ENCODE measurements at regions not wholly inside any gene's neighbourhood (a gene's known extent, or its start where the extent isn't known, plus 50 kb on each side); places are given as distances from the start of the nearest gene placed in this dataset.

DNA sequence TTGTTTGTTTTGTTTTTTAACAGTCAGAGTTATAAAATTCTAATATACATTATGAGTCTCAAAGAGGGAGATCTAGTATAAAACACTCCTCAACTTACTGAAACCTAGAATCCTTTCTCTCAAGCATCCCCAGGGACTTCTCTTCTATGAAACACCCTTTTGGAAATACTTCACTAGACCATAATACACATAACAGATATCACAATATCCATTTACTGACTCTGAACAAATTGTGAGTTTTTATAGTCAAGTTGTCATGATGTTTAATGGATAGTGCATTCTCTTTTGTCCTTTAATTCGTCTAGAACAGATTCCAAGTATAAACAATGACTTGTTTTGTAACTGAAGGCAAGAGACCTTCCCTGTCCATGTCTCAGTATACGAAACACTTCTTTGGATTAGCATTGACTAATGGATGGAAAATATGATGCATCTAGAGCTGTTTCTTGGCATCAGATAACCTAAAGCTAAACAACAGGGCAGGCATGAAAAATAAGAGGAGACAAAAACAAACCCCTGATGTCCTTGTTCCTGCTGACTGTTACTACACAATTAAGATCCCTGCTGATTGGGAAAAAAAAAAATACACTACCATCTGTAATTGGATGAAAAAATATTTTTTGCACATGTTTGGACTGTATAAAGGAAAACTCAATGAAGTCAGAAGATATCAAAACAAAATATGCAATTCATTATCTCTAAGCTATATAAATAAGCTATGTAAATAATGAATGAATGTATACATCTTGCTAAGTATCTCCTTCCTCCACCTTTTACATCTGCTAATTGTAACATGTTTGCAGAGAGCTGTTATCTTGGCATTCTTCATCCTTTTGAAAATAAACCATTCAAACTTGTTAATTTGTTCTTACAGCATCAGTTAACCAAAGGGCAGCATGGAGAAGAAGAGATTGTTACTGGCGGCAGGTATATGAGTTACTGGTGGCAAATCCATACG lies 214.2 kb downstream of the LACC1 start:
- no peak for DNase-seq (ENCODE audit: low spot score)

DNA sequence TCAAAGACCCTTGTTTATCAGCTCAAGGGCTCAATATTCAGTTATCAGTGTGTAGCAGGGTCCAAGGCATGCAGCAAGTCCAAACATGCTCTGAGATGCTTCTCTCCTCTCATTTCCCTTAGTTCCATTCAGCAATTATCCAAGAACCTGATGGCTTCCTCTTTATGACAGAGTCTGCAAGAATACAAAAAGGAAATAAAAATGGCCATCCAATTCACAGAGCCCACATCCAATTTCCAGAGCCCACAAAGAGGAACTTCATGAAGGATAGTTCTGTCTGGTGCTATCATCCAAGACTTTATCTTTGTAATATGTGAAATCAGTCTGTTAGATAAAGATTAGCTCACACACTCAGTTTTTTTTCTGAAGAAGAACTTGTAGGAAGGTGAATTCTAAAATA lies 217.2 kb downstream of the LACC1 start:
- no peak for DNase-seq (ENCODE audit: low spot score)

DNA sequence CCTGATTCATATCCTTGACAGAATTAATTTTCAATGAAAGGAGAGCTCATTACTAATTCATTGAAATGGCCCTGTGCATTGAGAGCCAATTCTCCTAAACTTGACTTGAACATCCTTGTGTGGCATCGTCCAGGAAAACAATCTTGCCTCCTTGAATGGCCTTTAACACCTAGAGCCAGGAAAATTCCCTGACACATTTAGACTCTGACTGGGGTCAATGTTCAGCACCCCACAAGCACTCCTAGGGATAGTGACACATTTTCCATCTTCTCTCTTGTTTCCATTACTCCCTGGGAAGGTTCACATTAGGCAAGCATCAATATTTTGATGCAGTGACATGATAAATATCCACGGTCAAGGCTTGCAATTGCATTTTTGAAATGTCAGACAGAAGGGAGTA lies 218.9 kb downstream of the LACC1 start:
- no peak for DNase-seq (ENCODE audit: low spot score)

DNA sequence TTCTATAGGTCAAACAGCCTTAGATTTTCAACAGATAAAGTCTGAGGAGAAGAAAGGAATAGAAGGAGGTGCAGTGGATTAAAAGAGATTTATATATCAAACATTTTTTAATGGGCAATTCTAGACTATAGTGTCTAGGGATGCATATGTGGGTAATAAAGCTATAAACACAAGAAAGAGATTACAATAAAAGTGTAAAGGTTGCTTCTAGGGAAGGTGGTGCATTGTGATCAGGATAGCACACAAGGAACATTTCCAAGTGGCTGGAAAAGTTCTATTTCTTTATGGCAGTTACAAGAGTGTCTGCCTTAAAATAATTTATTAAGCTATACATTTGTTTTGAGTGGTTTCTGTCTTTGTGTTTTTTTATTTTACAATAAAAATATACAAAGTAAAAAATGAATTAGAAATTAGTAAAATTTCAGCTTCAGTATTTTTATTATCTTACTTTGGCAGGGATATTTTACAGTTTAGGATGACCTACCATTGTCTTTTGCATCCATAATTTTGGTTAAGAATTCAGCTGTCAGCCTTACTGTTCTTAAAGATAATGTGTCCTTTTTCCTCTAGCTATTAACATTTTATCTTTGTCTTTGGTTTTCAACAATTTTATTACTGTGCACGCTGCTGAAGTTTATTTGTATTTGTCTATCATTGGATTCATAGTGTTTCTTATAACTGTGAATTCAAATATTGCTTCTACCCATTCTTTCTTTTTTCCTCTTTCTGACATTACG lies 221.8 kb downstream of the LACC1 start:
- no peak for DNase-seq (ENCODE audit: low spot score)

DNA sequence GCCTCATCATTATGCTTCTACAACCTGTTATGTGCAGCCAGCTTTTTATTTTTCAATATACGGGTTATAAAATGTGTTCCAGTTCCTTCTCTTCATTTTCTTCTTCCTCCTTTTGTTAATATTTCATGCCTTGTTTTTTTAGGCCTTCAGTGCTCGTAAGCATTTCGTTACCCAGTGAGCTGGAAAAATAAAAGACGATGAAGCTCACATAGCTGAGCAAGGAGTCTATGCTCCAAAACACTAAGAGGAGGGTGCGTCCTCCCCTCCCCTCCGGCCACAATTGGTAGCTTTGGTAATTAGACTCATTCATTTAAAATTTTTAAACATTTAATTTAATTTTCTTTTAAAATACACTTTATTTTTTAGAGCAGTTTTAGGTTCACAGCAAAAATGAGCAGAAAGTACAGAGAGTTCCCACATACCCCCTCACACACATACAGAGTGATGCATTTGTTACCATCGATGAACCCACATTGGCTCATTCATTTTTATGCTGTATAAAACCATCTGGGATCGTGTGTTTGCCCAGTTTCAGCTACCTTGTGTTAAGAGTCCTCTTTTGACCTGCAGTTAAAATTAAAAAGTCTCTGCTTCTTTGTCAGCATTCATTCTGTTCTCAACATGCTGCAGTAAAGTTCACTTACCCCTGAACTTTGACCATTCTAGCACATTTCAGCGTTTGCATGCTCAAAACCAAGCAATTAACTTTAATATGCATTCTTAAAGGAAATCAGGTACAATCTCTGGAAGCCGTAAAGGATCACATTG lies 223.9 kb downstream of the LACC1 start:
- DNase-seq (ENCODE audit: low spot score): no peak

DNA sequence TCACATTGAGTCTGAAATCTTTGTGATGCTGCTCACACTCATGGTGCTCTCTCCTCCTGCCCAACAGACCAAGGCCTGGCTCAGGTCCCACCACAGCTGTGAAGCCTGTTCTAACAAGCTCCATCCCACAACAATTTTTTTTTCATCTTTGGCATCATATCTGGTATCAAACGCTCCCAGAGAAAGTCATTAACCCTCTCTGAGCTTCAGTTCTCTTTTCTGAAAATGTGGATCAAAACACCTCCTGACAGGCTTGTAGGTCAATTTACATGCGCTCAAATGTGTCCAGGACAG lies 224.4 kb downstream of the LACC1 start:
- no peak for DNase-seq (ENCODE audit: low spot score)

DNA sequence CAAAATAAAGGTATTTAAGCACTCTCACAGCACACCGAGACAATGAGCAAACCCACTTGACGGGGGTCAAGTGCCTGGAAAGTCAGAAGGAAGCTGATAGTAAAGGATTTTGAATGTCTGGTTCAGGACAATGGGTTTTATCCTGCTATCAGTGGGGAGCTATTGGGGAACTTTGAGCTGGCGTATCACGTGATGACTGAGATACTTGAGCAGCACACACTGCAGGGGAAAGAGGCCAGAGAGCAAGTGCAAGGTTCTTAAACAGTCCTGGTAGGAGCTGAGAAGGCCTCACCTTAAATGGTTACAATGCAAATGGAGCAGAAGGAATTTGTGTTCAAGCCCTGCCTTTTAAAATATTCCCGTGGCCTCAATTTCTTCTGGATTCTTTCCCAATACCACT lies 225.3 kb downstream of the LACC1 start:
- DNase-seq (ENCODE audit: low spot score): no peak

DNA sequence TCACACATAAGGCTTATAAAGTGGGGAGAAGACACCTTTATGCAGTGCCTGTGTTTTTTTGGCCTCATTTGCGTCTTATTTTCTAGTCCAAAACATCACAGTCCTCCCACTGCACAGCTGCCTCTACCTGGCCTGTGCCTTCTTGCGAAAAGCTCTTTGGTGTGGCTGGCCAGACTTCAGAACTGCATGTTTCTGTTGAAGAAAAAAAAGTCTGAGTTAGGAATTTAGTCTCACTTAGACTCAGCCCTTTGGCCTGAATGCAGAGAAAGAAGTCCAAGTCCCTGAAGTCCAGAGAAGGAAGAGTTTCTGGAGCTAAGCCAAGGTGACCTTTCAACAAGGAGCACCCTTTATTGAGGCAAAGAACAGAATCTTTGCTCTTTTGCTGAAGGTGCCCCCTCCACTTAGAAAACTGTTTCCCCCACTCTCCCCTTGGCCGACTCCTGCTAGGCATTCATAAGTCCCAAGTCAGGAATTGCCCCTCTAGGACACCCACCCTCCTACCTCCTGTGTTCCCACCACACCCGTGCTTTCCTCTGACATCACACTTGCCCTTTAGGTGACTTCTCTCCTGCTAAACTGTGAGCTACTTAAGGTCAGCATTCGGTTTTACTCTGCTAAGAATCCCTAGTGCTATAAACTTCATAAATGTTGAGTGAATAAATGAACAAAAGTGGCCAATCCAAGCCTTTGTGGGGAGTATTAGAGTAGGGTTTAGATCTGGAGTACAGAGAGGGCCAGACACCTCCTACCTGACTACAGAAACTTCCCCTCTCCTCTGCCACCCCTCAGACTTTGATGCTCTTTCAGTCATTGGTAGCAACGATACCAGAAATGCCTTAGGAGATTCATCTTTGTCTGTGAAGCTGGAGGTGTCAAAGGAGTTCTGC lies 226.8 kb downstream of the LACC1 start:
- no peak for DNase-seq (ENCODE audit: low spot score)

DNA sequence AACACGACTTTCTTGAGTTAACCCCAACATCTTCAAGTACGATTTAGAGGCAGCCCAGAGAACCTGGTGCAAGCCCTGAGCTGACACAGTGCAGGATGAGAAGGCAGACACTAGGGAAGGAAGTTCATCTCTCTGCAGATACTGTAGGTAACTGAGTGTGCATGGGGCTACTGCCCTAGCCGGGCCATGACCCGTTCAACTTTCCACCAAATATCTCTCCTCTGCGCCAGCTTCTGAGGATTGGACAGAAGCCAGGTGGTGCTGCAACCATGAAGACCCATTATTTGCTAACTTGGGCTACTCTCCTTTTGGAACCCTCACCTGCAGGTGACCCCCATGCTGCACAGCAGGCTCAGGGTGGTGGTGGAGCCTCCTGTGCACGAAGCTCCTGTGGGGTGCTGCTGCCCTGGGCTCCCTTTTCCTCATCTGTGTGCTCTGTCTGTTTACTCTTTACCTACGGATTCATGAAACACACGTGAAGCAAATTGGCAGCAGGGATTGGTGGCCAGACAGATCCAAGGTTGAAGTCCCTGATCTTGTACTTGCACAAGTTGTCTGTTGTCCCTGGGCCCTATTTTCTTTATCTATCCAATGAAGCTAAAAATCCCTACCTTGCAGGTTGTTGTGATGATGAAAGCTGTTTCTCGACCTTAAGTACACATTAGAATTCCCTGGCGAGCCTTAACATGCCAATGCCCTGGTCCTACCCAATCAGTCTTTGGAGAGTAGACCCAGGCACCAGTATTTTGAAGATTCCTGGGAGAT lies 227.8 kb downstream of the LACC1 start:
- no peak for DNase-seq (ENCODE audit: low spot score)

DNA sequence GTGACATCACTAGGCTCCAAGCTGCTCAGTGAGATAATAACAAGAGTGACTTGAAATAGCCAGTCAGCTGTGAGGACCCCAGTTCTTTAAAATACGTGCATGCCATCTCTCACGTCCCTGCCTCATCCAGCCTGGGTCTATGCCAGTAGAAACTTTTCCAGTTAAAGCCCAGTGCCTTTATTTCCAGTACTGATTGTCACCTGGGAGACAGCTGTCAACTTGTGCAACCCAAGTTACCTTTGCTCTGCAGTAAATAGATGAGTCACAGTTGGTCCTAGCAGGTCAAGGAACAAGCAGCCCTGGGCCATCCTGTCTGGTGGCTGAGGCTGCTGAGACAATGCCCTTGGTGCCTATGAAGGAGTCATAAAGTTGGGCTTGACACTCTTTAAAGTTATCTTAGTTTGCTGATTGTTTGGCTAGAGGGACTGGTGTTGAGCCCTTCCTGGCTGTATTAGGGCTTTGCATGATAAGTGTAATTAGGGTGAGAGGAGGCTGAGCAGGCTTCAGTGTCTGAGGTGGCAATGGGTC lies 228.7 kb downstream of the LACC1 start:
- peak; percentile 59 for DNase-seq (ENCODE audit: low spot score)

DNA sequence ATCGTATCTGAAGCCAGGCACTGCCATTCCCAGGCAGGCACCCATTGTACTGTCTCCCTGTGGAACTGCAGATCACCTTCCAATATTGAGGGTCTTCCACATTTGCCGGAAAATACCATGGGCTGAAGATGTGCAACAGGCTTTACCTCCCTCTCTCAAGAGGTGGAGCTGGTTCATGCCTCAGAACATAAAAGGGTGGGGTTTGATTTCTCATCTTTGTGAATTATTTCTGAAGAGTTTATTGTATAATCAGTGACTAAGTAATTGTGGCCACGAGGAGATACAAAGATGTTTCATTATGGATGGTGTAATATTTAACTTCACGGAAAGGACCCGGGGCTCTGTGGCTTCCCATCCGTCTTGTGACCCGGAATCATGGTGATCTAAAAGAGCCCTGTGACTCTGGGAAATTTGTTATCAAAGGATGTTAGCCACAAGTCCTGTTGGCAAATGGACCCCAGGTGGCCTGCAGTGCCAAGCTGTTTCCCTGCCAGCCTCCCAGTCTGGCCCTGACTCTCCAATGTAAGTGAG lies 230.5 kb downstream of the LACC1 start:
- DNase-seq (ENCODE audit: low spot score): no peak

DNA sequence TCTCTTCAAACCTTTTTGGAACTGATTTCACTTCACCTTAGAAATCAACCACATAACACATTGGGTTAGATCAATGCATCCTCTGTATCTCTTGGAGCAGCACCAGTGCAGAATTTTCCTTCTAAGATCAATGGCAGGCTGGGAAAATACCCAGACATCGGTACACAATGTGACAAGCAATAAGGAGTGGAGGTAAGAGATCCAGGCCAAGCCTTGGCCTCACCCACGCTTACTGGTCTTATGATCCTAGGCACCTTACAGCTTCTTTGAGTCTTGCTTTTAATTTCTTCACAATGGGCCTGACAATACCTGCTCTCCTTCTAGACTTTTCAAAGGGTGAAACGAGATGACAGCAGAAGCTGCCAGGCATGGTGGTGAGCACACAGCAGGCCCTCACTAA lies 232.0 kb downstream of the LACC1 start:
- no peak for DNase-seq (ENCODE audit: low spot score)

DNA sequence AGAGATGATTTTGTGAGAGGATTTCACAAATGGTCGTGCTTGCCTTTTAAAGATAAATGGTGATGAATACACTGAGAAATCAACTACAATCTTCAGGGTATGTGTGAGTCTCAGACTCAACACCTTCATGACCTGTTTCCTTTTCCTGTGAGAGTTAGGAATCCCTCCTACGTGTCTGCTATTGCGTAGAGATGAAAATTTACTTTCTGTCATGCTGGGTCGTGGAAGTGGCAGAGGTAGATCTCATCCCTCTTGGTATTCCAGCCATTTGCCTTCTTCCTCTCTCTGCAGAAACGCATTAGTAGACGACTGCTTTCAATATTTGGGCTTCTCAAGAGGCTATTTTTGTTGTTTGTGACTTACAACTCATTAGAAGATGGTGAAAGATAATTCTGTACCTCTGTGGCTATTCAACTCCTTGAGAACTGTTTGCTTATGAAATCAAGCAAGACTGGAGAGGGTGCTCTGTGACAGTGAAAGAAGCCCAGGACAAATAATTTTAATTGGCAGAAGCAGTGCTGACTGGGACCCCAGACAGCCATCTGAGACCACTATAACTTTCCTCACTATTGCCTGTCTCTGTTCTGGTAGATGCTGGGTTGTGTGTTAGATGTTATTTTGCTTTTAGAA lies 233.1 kb downstream of the LACC1 start:
- DNase-seq (ENCODE audit: low spot score): no peak

DNA sequence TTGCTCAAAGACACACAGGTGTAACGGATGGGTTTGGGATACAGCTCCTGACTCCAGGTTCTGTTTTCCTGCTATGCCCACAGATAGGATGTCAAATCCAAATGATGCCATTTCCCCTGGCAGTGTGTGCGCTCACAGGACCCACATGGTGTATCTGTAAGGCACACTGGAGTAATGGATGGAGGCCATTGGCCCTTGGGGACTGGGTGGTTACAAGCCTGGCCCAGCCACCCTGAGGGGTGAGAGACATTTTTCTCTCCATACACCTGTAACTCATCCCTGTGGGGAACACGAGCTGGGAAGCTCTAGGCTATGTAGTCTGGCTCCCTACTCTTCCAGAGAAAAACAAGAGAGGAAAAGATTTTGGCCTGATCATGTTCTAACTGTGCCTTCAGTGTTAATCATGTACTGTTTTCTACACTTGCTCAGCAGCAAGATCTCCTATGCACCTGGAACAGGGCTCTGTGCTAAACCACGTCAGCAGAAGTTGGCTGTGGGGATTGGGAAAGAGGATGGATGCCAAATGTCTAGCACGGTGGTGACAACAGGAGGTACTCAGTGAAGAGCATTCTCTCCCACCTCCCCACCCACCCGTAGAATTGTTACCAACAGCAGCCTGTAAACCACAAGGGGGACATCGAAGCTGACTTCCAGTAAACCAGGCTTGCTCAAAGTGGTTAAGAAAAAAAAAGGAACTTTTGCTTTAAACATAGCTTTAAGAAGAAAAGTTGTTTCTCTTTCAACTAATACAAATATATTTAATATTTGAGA lies 237.0 kb downstream of the LACC1 start:
- no peak for DNase-seq (ENCODE audit: low spot score)

DNA sequence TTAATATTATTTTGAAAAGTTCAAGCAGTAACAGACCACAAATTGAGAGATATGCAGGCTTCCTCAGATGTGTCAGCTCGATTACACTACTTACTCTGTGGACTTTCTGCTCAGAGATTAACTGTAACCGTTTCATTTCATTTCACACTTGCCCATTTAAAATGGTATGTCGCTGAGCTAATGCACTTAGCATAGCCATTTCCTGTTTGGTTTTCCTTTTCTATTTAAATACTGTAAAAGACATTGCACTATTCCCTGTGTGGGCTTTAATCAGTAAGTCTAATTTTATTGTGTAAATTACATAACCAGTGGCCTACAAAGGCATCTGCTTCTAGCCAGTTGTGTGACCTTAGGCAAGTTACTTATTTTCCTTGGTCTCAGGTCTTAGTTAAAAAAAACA lies 237.6 kb downstream of the LACC1 start:
- DNase-seq (ENCODE audit: low spot score): no peak

DNA sequence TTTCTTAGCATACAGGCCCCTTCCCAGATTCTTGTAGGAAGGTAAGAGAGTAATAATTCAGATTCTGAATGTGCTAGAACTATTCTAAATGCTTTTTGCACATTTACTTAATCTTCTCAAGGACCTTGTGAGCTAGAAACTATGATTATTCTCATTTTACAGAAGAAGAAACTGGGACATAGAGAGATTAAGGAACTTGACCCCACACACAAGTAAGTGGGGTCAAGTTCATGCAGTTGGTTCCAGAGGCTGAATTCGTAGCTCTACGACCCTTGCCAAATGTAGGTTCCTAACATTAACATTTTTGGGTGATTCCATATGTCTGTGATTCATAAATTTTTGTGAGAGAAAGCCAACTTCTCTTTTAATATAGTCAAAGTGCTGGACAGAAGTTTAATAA lies 238.1 kb downstream of the LACC1 start:
- DNase-seq (ENCODE audit: low spot score): no peak

DNA sequence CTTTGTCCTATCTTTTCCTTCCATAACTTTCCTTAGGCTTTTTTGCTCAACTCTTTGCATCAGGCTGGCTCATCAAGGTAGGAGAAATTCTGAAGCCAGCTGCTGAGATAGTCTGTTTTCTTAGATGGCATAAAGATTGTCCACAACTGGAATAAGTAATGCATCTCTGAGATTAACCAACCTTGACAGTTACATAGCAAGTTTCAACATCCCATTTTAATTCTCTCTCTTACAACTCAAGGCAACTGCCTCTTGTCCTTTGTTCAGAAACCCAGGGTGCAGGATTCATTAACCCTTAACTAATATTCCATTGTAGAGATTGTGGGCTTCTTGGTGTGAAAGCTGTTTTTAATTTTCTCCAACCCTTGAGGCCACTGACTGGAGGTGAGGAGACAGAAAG lies 239.2 kb downstream of the LACC1 start:
- DNase-seq (ENCODE audit: low spot score): no peak

DNA sequence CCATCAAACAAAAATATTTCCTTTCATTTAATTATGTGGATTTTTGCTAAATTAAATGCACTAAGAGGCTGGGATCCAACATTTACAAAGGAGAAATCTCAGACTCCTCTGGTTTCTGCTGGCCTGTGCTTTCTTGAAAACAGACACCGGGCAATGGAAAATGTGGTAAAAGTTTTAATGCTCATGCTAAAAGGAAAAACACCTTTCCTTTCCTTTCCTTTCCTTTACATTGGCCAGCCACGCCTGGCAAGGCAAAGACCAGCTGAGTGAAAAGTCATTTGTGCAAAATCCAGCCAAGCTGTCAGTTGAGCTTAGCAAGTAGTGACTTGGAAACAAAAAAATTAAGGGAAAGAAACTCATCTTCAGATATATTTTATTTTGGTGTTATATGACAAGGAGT lies 240.3 kb downstream of the LACC1 start:
- DNase-seq (ENCODE audit: low spot score): no peak

All from SW480 (cell line).